Hepatocyte (in vitro differentiated cells): ENCODE measurements at regions not wholly inside any gene's neighbourhood (a gene's known extent, or its start where the extent isn't known, plus 50 kb on each side); places are given as distances from the start of the nearest gene placed in this dataset.

Experiments
- CTCF ChIP-seq: fragments of 200-600 bp; sonication (generic); IDR thresholded peaks from 2 replicates; pipeline ENCODE4 v1.5.1; 2016; ENCODE audit warnings: antibody characterized with exemption, mild to moderate bottlenecking; ENCODE audit not compliant: poor library complexity
- EZH2phosphoT487 ChIP-seq: fragments of 200-600 bp; sonication (generic); IDR thresholded peaks from one replicate; pipeline ENCODE4 v1.6.1; 2018; ENCODE audit warnings: antibody characterized with exemption, mild to moderate bottlenecking, low read depth, moderate library complexity; ENCODE audit not compliant: unreplicated experiment, severe bottlenecking

DNA sequence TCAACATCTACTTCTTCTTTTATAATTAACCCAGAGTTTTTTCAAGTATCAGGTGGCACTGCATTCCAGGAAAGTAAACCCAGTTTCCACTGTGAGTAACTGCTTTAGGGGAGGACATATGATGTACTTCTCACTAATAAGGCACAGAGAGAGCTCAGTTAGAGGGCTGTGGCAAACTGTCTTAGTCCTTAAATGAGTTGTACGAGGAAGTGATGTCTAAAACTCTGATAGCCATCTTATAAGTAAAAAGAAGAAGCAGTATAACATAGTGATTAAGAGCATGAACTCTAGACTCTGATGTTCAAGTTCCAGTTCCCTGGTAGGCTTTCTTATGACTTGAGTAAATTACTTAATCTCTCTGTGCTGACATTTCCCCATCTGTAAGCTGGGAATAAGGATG is 58.7 kb upstream of the PTGS2 start:
- no peak for TF ChIP-seq CTCF
- no peak for TF ChIP-seq EZH2phosphoT487
